ENCODE measurements at regions not wholly inside any gene's neighbourhood (a gene's known extent, or its start where the extent isn't known, plus 50 kb on each side); places are given as distances from the start of the nearest gene placed in this dataset.

DNA sequence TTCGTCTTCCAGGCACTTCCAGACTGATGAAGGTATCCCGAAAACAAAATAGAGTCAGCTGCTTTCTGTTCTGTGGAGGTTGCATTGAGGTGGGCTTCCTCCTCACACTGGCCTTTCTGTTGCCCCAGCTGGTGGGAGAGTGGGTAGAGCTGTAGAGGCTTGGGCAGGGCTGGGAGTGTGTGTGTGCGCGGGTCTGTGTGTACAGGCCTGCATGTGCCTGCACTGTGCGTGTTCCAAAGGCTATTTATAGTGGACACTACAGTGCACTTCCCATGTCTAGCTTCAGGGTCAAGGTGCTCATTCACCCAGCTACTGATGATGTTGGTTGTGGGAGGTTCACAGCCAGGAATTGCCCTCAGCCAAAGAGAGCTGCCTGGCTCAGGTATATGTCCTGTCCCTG, 260.1 kb upstream of the HABP2 start:
- DNase-seq, result no peak

DNA sequence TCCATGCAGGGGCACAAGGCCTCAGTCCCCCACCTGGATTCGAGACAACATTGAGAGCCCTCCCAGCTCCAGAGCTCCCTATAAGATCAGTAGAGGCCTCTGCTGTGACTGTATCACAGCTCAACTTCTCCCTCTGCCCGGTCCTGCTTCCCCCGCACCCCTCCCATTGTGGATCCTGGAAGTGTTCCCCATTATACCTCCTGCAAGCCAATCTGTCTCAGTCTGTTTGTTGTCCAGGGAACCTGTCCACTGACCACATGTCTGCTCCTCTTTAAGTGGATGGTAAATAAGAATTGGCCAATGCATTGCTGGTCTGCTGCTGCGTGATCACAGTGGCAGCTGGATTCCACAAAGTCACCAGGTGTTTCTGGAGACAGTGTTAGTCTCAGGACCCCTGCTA, 259.7 kb upstream of the HABP2 start:
- no peak for DNase-seq

DNA sequence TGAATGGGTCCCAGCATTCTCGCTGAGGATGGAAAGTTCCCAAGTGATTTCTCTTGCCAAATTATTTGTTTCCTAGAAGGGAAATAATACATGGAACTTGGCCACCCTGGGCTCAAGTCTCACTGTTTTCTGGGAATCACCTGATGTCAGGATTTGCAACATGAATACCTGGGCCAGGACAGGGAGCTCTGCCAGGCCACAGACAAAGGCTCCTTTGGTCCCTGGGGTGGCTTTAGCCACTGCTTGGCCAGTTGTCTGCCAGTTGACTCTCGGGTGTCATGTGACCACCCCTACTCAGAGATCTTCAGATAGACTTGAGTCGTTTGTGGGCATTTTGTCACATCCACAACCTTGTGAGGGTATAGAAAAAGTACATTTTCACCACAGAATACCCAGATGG, 258.0 kb upstream of the HABP2 start:
- no peak for DNase-seq

DNA sequence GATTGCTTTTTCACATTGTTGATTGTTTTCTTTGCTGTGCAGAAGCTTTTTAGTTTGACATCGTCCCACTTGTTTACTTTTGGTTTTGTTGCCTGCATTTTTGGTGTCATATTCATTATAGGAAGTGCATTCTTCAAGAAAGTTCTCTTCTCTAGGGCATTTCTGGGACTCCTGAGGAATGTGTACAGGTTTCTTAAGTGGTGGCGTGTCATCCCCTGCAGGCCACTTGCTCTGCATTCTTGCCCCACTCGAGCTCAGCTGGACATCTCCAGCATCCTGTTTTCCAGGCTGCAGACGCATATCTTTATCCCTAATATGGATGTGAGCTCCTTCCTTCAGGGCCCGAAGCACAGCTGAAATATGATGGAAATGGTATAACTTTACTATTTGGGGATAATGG, 255.6 kb upstream of the HABP2 start:
- DNase-seq, result peak; percentile 42

DNA sequence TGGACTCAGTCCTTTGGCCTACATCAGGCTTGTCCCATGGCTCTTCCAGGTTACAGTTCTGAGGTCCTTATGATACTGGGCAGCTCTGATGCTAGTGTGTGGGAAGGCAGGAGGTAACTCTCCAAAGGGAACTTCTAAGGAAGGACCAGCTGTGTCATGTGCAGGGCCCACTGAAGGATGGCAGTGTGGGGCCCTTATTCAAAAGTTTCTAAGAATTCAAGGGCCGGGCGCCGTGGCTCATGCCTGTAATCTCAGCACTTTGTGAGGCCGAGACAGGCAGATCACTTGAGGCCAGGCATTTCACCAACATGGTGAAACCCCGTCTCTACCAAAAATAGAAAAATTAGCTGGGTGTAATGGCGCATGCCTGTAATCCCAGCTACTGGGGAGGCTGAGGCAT, 254.2 kb upstream of the HABP2 start:
- no peak for DNase-seq

DNA sequence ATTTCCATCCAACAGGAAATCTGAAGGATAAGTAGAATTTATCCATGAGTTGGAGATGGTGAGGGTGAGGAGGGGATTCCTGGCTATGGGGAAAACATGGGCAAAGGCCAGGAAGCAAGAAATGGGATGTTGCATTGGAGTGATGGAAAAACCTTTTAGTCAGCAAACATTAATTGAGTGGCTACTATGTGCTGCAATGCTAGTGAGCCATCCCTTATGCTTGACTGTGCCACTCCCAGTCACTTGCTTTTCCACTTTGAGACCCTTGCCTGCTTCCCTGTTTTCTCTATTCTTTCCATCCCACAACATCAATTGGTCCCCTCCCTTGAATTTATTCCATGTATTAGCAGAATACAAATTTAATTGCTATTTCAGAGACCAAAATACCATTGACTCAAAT, 252.7 kb upstream of the HABP2 start:
- DNase-seq, result no peak

DNA sequence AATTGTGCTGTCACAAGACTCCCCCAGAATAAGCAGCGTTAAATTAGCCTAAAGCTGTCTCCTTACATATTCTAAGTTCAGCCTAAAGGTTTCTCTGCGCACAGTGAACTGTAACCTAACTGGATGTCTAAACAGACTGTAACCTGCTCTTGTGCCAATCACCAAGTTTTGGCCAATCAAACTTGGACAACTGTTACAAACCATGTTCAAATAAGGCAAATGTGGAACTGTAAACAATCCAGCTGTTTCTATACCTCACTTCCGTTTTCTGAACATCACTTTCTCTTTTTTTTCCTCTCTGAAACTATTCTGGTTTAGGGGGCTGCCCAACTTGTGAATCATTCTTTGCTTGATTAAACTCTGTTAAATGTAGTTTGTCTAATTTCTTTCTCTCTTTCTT, 252.2 kb upstream of the HABP2 start:
- no peak for DNase-seq

DNA sequence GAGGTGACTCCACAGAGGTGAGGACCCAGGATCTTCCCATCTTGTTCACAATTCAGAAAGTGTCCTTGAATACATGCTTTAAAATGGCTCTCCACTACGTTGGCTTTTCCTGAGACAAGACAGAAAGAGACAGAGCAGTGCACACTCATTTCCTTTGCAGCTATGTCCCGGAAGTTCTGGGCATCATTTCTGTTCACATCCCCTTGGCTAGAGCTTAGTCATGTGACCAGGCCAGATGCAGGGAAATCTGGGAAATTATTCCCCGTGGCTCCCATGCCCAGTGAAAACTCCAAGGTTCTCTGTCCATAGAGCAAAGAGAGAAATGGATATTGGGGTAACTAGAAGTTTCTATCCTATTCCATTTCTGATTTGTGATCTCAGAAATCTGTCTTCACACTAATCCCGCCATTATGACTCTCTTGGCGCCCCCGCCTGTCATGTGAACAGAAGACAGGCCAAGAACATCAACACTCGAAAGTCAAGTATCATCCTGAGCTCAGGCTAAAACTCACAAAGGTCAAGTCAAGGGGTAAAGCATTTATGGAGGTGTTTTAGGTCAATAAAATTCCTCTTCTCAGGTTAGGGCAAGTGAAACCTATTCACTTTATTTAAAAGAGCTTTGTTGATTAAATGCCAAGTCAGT, 251.4 kb upstream of the HABP2 start:
- no peak for DNase-seq

DNA sequence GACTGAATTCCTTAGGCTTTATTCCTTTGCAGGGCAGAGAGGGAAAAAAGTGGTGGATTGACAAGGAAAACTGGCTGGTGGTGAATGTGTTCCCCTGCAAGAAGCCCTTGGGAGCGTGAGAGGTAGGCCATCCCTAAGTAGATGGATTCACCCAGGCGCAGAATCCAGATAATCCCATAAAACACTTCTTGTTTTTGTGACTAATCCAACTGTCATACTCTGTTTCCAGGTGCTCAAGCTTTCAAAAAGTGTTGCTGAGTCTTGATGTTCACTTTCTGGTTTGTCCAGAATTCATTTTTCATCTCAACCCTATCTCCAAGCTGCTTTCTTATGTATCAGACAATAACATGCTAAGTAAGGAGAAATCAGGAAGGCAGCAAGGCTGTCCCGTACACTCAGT, 250.8 kb upstream of the HABP2 start:
- no peak for DNase-seq

DNA sequence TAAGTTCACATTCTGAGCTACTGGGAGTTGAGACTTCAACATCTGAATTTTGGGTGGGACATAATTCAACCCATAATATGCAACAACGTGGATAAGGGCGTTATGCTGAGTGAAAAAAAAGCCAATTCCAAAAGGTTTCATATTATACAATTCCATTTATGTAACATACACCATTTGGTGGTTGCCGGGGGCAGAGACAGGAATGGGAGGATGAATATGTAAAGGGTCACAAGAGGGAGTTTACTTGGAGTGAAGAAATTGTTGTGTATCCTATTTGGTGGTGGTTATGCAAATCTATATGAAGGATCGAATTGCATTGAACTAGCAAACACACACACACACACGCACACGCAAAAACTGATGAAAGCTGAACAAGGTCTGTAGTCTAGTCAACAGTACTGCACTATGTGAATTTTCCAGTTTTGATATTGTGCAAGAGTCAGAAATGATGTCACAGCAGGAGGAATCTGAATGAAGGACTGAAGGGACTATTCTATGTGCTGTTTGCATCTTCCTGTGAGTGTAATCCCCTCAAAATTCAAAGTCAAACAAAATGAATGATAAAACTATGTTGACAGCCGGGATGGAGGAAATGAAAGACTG, 249.2 kb upstream of the HABP2 start:
- DNase-seq, result no peak

DNA sequence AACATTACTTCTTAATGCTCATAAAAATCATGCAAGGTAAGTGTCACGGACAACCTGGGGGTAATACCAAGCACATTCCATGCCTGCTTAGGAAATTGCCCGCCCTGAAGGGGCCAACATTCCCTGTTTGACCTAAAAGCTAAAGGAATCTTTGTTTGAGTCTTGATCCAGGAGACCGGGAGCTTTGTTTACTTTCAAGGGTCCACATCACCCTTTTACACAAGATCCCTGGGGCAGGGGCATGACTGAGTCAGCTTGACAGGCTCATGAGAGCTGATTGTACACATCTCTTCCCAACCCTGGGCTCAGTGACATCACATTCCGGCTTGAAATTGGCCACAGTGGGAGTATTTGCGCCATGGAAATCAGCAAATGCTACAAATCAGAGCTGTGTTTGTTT, 248.1 kb upstream of the HABP2 start:
- DNase-seq, result no peak

DNA sequence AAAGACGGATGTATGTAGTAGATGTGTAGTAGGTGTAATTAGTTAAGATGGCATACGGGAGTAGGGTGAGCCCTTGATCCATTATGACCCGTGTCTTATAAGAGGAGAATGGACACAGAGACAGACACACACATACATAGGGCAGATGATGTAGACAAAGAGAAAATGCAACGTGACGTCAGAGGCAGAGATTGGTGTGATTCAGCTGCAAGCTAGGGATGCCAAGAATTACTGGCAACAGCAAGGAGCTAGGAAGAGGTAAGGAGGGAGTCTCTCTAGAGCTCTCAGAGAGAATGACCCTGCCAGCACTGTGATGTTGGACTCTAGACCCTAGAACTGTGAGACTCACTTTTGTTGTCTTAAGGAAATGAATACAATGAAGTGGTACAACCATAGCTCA, 247.0 kb upstream of the HABP2 start:
- DNase-seq, result no peak

DNA sequence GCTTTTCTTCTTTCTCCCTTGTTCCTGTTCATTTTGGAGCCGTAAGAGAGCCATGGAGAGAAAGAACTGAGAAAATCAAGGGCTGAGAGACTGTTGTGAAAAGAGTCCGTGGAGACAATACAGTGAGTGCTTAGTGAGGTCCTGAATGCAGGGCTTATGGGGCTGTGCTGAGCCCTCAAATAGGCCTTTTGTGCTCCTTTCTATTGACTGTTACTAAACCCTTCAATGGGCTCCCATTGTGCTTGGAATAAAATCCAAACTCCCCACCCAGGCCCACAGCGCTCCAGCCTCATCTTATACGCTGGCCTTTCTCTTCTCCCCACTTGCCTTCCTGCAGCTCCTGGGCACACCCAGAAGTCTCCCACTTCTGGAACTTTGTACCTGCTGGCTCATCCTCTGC, 243.1 kb upstream of the HABP2 start:
- DNase-seq, result no peak

DNA sequence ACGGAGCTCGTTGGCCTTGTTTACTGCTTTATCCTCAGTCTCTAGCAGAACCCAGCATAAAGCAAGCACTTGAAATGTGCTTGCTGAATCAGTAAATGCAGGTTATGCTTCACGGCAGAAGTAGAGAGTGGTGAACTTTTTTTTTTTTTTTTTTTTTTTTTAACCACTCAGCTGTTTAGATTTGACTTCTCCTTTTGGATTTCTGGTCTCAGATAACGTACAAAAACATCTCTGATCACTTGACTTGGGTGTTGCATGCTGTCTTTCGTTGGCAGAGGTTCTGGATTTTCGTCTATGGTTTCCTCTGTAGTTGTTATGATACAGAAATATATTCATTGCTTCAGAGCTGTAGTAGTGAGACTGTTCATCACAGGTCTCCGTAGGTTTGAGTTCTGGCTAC, 242.5 kb upstream of the HABP2 start:
- DNase-seq, result no peak

DNA sequence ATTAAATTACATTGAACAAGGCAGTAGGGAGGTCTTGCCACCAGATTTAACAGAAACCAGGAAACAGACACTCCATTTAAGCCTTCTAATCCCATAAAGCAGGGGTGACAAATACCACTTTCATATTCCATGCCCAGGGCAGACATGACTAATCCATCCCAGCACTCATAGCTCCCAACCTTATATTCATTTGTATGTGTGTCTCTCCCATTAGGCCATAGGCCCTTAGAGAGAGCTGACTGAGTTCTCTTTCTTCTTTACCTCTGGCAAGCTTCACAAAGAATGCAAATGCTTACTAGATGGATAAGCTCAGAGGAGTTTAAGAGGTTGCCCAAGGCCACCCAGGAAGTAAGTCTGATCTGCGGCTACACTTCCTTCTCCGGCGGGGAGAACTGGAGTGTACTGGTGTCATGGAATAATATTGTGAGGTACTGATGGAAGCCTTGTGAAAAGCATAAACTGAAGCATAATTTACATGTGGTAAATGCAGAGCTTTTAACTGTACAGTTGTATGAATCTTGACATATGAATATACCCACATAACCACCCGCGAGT, 239.7 kb upstream of the HABP2 start:
- DNase-seq, result no peak

DNA sequence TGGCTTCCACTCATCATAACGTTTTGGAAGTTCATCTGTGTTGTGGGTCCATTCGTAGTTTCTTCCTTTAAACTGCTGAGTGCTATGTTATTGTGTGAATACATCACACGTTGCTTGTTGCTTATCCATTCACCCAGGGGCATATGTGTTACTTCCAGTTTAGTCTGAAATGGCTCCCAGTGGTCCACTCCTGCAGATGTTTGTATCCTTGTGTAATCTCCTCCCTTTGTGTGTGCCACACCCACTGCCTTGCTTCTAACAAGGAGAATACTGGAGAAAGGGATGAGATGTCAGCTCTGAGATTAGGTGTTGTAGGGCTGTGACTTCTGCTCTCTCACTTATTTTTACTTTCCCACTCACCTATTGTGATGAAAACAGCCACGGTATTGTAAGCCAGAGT, 239.1 kb upstream of the HABP2 start:
- no peak for DNase-seq

DNA sequence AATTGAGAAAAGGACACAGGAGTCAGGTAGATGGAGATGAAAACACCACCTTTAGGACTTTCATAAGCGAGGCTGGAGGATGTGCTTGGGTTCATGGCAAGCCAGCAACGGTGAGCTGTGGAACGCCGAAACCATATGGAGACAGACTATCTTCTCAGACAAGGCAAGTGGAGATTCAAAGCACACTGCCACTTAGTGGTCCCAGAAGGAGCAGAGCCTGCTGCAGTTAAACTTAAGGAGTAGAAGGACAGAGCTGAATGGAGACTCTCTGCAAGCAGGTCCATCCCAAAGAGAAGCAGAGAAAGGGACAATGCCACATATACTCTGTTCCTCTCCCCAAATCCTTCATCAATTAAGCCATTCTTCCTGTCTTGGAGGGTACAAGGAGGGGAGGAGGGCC, 236.3 kb upstream of the HABP2 start:
- DNase-seq, result no peak

DNA sequence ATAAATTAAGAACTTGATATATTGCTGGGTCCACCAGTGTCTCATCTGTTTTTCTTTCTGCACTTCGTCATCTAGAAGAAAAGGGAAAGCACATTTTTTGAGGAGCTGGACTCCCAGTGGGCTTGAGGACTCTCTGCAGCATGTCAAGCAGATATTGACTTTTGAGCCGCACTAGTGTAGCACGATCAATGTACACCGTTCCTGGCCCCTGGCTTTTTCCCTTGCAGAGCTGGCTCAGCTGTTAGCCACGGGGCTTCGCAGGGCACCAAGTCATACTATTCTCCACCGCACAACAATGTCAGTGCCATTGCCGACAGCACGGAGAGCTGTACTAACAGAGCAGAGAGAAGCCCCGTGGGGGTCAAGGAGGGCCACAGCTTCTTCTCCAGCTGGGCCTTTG, 235.4 kb upstream of the HABP2 start:
- DNase-seq, result no peak

DNA sequence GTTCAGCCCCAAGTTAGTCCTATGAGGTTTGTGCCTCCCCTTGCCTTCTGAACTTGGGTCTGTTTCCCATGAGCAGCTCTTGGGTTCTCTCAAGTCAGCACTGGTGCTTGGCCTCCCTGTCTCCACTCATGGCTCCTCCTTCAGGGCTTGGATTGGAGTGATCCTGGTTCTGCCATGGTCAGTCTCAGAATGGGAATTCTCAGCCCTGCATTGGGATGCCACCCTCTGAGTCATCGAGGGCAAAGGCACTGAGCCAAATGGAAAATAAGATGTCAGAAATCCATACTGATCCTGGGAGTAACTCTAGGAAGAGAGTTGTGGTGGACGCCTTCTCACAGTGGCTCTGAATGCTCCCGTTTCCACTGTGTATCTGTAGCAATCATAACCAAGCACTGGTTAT, 233.4 kb upstream of the HABP2 start:
- no peak for DNase-seq

DNA sequence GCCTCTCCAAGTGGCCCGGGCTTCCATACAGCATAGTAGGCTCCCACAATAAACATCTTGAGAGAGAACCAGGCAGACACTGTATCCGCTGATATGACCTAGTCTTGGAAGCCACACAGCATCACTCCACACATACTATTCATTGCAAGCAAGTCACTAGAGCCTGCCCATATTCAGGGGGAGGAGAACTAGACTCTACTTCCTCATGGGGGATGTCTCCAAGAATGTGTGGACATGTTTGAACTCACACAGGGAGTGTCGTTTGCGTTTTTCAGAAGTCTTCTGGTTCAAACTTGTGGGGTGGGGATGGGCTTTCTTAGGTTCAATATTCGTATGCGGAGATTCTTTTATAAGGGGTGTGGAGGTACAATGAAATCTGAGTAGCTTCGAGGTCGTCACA, 232.6 kb upstream of the HABP2 start:
- DNase-seq, result no peak

DNA sequence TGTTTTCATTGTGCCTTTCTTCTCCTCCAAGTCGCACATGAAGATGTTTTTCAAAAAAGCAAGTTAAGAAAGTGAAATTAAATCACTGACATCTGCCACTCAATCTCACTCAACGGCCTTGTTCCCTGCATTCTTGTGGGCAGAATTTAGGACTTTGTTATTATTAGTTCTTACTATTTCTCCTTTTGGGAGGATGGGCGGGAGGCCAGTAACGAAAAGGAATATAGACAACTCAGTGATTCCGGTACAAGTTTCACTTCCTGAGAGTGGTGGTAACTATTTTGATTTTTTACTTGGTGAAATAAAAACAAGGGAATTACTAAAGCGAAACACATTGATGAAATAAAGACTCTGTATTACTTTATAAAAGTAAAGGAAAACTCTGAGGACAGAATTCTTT, 231.9 kb upstream of the HABP2 start:
- DNase-seq, result no peak

DNA sequence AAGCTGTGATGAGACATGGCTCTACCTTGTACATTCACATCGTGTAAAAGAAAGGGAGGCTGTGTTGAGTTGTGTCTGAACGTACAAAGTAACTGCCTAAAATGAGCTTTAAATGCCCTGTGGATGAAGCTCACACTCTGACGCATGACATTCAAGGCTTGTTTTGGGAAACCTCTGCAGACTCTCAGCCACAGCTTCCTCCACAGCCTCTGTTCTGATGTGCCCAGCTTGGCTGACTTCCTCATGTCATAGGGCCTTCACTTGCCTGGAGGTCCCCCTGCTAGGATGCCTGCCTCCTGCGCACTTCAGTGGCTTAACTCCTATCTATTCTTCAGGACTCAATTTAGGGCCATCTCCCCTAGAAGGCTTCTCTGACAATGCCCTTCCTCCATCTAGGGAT, 230.0 kb upstream of the HABP2 start:
- DNase-seq, result no peak

DNA sequence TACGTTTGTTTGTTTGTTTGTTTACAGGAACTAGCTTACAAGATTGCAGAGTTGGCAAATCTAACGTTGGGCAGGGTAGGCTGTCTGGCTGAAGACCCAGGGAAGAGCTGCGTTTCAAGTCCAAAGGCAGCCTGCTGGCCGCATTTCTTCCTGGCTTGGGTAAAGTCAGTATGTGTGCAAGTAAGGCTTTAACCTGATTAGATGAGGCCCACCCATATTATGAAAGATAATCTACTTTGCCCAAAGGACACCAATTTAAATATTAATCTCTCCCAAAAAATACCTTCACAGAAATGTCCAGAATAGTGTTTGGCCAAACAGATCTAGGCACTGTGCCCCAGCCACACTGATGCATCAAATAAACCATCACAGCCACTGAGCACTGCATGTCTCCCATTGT, 228.9 kb upstream of the HABP2 start:
- no peak for DNase-seq

DNA sequence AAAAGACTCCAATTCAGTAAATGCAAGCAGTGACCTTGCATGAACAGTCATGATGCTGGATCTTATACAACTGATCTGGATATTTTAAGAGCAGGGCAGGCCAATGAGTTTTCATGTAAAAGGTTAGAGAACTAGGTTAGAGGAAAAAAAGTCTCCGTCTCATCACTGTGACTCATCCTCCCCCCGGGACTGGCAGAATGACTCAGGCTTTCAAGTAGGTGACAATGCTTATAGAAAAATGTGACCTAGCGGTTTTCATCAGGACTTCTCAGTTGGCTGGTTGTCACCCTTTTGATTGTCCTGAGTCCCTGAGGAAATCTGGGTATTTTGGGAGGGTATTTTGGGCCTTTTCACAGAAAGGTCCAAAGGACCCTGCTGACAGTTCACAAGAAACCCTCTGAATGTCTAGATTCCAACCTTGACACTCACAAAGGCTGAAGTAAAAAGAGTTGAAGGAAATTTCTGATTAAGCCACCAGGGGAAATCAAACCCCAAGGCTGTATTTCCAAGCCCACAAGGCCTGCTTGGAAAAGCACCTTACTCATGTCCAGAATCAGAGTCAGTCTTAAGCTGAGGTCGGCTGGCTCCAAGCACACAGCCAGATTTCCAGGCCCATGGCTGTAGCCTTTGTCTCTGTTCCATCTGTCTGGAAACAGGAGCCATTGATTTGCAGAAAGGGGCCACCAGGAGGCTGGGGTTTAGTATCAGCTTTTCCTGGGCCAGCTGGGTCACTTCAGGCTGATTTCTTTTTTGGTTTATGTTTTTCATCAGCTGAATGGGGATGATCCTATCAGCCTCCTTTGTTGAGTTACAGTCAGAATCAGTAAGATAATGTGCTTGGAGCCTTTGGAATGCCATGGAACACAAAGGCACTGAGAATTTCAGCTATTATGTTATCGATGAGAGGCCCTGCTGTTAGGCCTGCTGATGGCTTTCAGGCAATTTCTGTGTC, 226.4 kb upstream of the HABP2 start:
- peak; percentile 47 for DNase-seq
